Esophagus squamous epithelium (tissue), 4 donors: ENCODE measurements at regions not wholly inside any gene's neighbourhood (a gene's known extent, or its start where the extent isn't known, plus 50 kb on each side); places are given as distances from the start of the nearest gene placed in this dataset.

ENCODE experiments used
- POLR2A ChIP-seq, 4 donors: fragments of 450-650 bp; IDR thresholded peaks; one replicate each; pipeline ENCODE4 v1.6.1; 2017; ENCODE audit warnings: antibody characterized with exemption in 4 of 4, mild to moderate bottlenecking in 4 of 4, moderate library complexity in 3 of 4
- TF ChIP-seq, protein P1 (sequence below), 6 experiments: fragments of 450-650 bp in 4 of 6; fragments of 200-600 bp in 2 of 6; sonication (generic) in 2 of 6; IDR thresholded peaks; one replicate each; pipeline ENCODE4 v1.5.1; 2016 to 2019; ENCODE audit warnings: antibody characterized with exemption in 6 of 6, mild to moderate bottlenecking in 4 of 6, moderate library complexity in 4 of 6

DNA sequence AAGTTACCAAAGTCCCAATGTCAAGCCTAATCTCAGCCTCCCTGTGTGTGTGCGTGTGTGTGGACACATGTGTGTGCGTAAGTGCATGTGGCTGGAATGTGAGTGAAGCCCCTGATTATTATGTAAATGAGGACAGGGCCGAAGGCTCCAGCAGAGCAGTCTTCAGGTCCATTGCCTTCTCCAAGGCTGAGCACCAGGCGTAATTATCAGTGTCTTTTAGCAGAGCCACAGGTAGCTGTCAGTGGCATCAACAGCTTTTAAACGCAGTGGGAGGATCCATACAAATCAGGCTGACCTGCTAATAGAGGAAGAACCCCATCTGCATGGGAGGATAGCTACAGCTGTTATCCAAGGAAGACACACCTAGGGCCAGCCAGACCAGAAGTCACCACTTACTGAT lies 324.3 kb upstream of the MOCS1 start:
- TF ChIP-seq, protein P1, sequence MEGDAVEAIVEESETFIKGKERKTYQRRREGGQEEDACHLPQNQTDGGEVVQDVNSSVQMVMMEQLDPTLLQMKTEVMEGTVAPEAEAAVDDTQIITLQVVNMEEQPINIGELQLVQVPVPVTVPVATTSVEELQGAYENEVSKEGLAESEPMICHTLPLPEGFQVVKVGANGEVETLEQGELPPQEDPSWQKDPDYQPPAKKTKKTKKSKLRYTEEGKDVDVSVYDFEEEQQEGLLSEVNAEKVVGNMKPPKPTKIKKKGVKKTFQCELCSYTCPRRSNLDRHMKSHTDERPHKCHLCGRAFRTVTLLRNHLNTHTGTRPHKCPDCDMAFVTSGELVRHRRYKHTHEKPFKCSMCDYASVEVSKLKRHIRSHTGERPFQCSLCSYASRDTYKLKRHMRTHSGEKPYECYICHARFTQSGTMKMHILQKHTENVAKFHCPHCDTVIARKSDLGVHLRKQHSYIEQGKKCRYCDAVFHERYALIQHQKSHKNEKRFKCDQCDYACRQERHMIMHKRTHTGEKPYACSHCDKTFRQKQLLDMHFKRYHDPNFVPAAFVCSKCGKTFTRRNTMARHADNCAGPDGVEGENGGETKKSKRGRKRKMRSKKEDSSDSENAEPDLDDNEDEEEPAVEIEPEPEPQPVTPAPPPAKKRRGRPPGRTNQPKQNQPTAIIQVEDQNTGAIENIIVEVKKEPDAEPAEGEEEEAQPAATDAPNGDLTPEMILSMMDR (IDR thresholded peaks at IDR 0.05): no peak
- TF ChIP-seq POLR2A (IDR thresholded peaks at IDR 0.05): no peak
